ENCODE measurements at regions not wholly inside any gene's neighbourhood (a gene's known extent, or its start where the extent isn't known, plus 50 kb on each side); places are given as distances from the start of the nearest gene placed in this dataset.
A peak's percentile ranks its signal among the peaks of the same experiment; 100 is the strongest.

- H3K27me3 ChIP-seq (ENCODE audit: control insufficient read depth, insufficient read depth, low read length, poor library complexity, severe bottlenecking): no peaks in the 10 kb centered on the region
- no peaks in the 10 kb centered on the region for H3K36me3 ChIP-seq (ENCODE audit: control insufficient read depth, insufficient read depth, low read length)
- 0 to 1% methylated on average over 7 to 21 of the region's 21 CpGs for WGBS, 2 experiments (ENCODE audit: insufficient coverage in 1 of 2, insufficient read length in 1 of 2)
- Mint-ChIP-seq H3K27me3 (ENCODE audit: insufficient read depth) (peaks cover 22% of the 10 kb centered on the region), H3K4me1 (peaks cover 24% of the 10 kb centered on the region), H3K4me3 (peak overlapping the region; percentile 67), H3K36me3 (ENCODE audit: low read depth) (no peaks in the 10 kb centered on the region), H3K9me3 (no peaks in the 10 kb centered on the region), H3K27ac (peak overlapping the region; percentile 87)
- no peak overlapping the region for H3K27ac ChIP-seq (ENCODE audit: low read depth, low read length)
- no peaks in the 10 kb centered on the region for H3K4me1 ChIP-seq (ENCODE audit: control insufficient read depth, insufficient read depth, low read length)
- peak overlapping the region; percentile 72 for H3K4me3 ChIP-seq (ENCODE audit: low read length)
- H3K9me3 ChIP-seq (ENCODE audit: control insufficient read depth, low read length): no peaks in the 10 kb centered on the region
- peak; percentile 42 for TF ChIP-seq CTCF (conservative IDR thresholded peaks at IDR 0.05)
- peak overlapping the region; percentile 22 for H3K9ac ChIP-seq (ENCODE audit: extremely low read depth, low read length, poor library complexity, severe bottlenecking)
- DNase-seq: peak; percentile 91
Measured at GRCh38 chr3:72100601-72101187, 315.7 kb upstream of the PROK2 start.

- Mint-ChIP-seq H3K36me3 (ENCODE audit: low read depth) (no peaks in the 10 kb centered on the region), H3K27ac (peak overlapping the region; percentile 87), H3K9me3 (no peaks in the 10 kb centered on the region), H3K27me3 (ENCODE audit: insufficient read depth) (peaks cover 21% of the 10 kb centered on the region), H3K4me1 (peaks cover 24% of the 10 kb centered on the region), H3K4me3 (peak overlapping the region; percentile 67)
- H3K4me1 ChIP-seq (ENCODE audit: control insufficient read depth, insufficient read depth, low read length): no peaks in the 10 kb centered on the region
- peak overlapping the region; percentile 22 for H3K9ac ChIP-seq (ENCODE audit: extremely low read depth, low read length, poor library complexity, severe bottlenecking)
- H3K27ac ChIP-seq (ENCODE audit: low read depth, low read length): no peak overlapping the region
- peak overlapping the region; percentile 72 for H3K4me3 ChIP-seq (ENCODE audit: low read length)
- no peaks in the 10 kb centered on the region for H3K36me3 ChIP-seq (ENCODE audit: control insufficient read depth, insufficient read depth, low read length)
- no peaks in the 10 kb centered on the region for H3K27me3 ChIP-seq (ENCODE audit: control insufficient read depth, insufficient read depth, low read length, poor library complexity, severe bottlenecking)
- TF ChIP-seq CTCF (conservative IDR thresholded peaks at IDR 0.05): no peak
- peak; percentile 87 for DNase-seq
- H3K9me3 ChIP-seq (ENCODE audit: control insufficient read depth, low read length): no peaks in the 10 kb centered on the region
- 3 to 17% methylated on average over 11 to 16 of the region's 17 CpGs for WGBS, 2 experiments (ENCODE audit: insufficient coverage in 1 of 2, insufficient read length in 1 of 2)
Measured at GRCh38 chr3:72100080-72100511, 315.1 kb upstream of the PROK2 start.

GRCh38 chr3:72099326-72100079 is 314.6 kb upstream of the PROK2 start:
- peak overlapping the region; percentile 67 for H3K4me3 Mint-ChIP-seq
- no peaks in the 10 kb centered on the region for H3K9me3 ChIP-seq (ENCODE audit: control insufficient read depth, low read length)
- peak overlapping the region; percentile 87 for H3K27ac Mint-ChIP-seq
- H3K27ac ChIP-seq (ENCODE audit: low read depth, low read length): no peak overlapping the region
- no peak overlapping the region for H3K9ac ChIP-seq (ENCODE audit: extremely low read depth, low read length, poor library complexity, severe bottlenecking)
- H3K9me3 Mint-ChIP-seq: no peaks in the 10 kb centered on the region
- no peak for TF ChIP-seq CTCF (conservative IDR thresholded peaks at IDR 0.05)
- 44 to 61% methylated on average over 9 to 14 of the region's 14 CpGs for WGBS, 2 experiments (ENCODE audit: insufficient coverage in 1 of 2, insufficient read length in 1 of 2)
- H3K36me3 Mint-ChIP-seq (ENCODE audit: low read depth): no peaks in the 10 kb centered on the region
- H3K36me3 ChIP-seq (ENCODE audit: control insufficient read depth, insufficient read depth, low read length): no peaks in the 10 kb centered on the region
- peaks cover 21% of the 10 kb centered on the region for H3K27me3 Mint-ChIP-seq (ENCODE audit: insufficient read depth)
- peak; percentile 67 for DNase-seq
- no peaks in the 10 kb centered on the region for H3K27me3 ChIP-seq (ENCODE audit: control insufficient read depth, insufficient read depth, low read length, poor library complexity, severe bottlenecking)
- H3K4me3 ChIP-seq (ENCODE audit: low read length): peak overlapping the region; percentile 72
- peaks cover 24% of the 10 kb centered on the region for H3K4me1 Mint-ChIP-seq
- no peaks in the 10 kb centered on the region for H3K4me1 ChIP-seq (ENCODE audit: control insufficient read depth, insufficient read depth, low read length)
